ENCODE measurements at regions not wholly inside any gene's neighbourhood (a gene's known extent, or its start where the extent isn't known, plus 50 kb on each side); places are given as distances from the start of the nearest gene placed in this dataset.

- TF ChIP-seq POLR2A (IDR thresholded peaks at IDR 0.05) (no peak), CTCF (IDR thresholded peaks at IDR 0.05 in 4 of 5, conservative IDR thresholded peaks at IDR 0.05 in 1 of 5) (peak in 4 of 5 experiments; percentile 15 to 25 (median 22))
Measured at GRCh38 chr19:29119590-29119989, 93.4 kb downstream of the UQCRFS1 start.

Measured in gastrocnemius medialis (tissue), 4 donors.